PC-3 (cell line): ENCODE measurements at regions not wholly inside any gene's neighbourhood (a gene's known extent, or its start where the extent isn't known, plus 50 kb on each side); places are given as distances from the start of the nearest gene placed in this dataset.
"Not testable (repeated sequence)": the region's sequence is repeated elsewhere in the genome, so short reads cannot be mapped to it uniquely, and the experiment has no call there.

Experiments
- ATAC-seq: fragments of 200-7000 bp; cut with Tn5 transposase; 2 replicates; pipeline ENCODE4 v1.9.1; 2020; ENCODE audit warnings: mild to moderate bottlenecking, moderate library complexity
- BruUV-seq: library from RNA; stranded (reverse); fragments of 400-500 nt; replicated peaks from 2 replicates; lab custom pipeline; 2021; lab: Mats Ljungman, UMichigan
- CTCF ChIA-PET: fragments of 300-600 bp; sonication (Branson Sonifier 250); formaldehyde crosslinking; loops from one replicate; lab custom pipeline; 2022; ENCODE audit warnings: antibody characterized with exemption; lab: Charles Lee
- POLR2A ChIA-PET: fragments of 300-600 bp; sonication (Branson Sonifier 250); formaldehyde crosslinking; loops from one replicate; lab custom pipeline; 2022; ENCODE audit warnings: antibody characterized with exemption; ENCODE audit not compliant: unreplicated experiment; lab: Charles Lee
- DNase-seq: peaks from one replicate; pipeline ENCODE4 v3.0.0-alpha.2; 2015
- H2AFZ ChIP-seq: fragments of 300-600 bp; sonication (generic); 2 replicates; pipeline ENCODE4 v1.6.0; 2016; ENCODE audit warnings: antibody characterized with exemption, low read length
- H3F3A ChIP-seq: fragments of 300-600 bp; sonication (generic); one replicate; pipeline ENCODE4 v1.6.0; 2017; ENCODE audit warnings: antibody characterized with exemption, low read length, control low read depth, mild to moderate bottlenecking; ENCODE audit not compliant: unreplicated experiment
- H3K27ac ChIP-seq: fragments of 300-600 bp; sonication (generic); 2 replicates; pipeline ENCODE4 v1.5.1; 2016; ENCODE audit warnings: mild to moderate bottlenecking, low read length
- H3K27me3 ChIP-seq: fragments of 300-600 bp; sonication (generic); 2 replicates; pipeline ENCODE4 v1.6.1; 2016; ENCODE audit warnings: low read length, mixed read lengths
- H3K36me3 ChIP-seq: fragments of 300-600 bp; sonication (generic); 2 replicates; pipeline ENCODE4 v1.6.1; 2016; ENCODE audit warnings: low read depth, mixed run types, low read length, mixed read lengths
- H3K4me1 ChIP-seq: fragments of 300-600 bp; sonication (generic); 2 replicates; pipeline ENCODE4 v1.5.1; 2016; ENCODE audit warnings: low read length; ENCODE audit not compliant: insufficient read depth
- H3K4me2 ChIP-seq: fragments of 300-600 bp; sonication (generic); 2 replicates; pipeline ENCODE4 v1.6.0; 2016; ENCODE audit warnings: low read length
- H3K4me3 ChIP-seq: fragments of 300-600 bp; sonication (generic); 2 replicates; pipeline ENCODE4 v1.5.1; 2016; ENCODE audit warnings: mild to moderate bottlenecking, low read length, mixed read lengths
- H3K79me2 ChIP-seq: fragments of 300-600 bp; sonication (generic); 2 replicates; pipeline ENCODE4 v1.6.1; 2017; ENCODE audit warnings: low read length, mixed read lengths
- H3K9ac ChIP-seq: fragments of 300-600 bp; sonication (generic); 2 replicates; pipeline ENCODE4 v1.6.0; 2016; ENCODE audit warnings: mild to moderate bottlenecking, low read length
- H3K9me2 ChIP-seq: fragments of 300-600 bp; sonication (generic); replicated peaks from 2 replicates; pipeline ENCODE4 v1.6.1; 2016; ENCODE audit warnings: mixed run types, low read length, mixed read lengths
- H3K9me3 ChIP-seq: fragments of 300-600 bp; sonication (generic); 2 replicates; pipeline ENCODE4 v1.6.1; 2016; ENCODE audit warnings: low read length, mixed read lengths
- H4K20me1 ChIP-seq: fragments of 300-600 bp; sonication (generic); 2 replicates; pipeline ENCODE4 v1.6.1; 2016; ENCODE audit warnings: low read length, mixed read lengths
- CTCF ChIP-seq: fragments of 300-600 bp; sonication (generic); conservative IDR thresholded peaks from 2 replicates; pipeline ENCODE4 v1.5.1; 2017; ENCODE audit warnings: antibody characterized with exemption, low read depth, mild to moderate bottlenecking, low read length
- EZH2 ChIP-seq: fragments of 300-600 bp; sonication (generic); IDR thresholded peaks from one replicate; pipeline ENCODE4 v1.6.1; 2017; ENCODE audit warnings: antibody characterized with exemption, mild to moderate bottlenecking, low read length; ENCODE audit not compliant: unreplicated experiment
- EZH2phosphoT487 ChIP-seq: fragments of 300-600 bp; sonication (generic); IDR thresholded peaks from 2 replicates; pipeline ENCODE4 v1.6.1; 2018; ENCODE audit warnings: mild to moderate bottlenecking, antibody characterized with exemption, low read length, borderline replicate concordance
- intact Hi-C: fragments of 100-400 bp; cut with micrococcal nuclease; formaldehyde crosslinking; loops from 2 replicates; pipeline ENCODE4 v1.9.0; 2023

GRCh38 chr14:44736326-44736725 lies 225.4 kb downstream of the KLHL28 start:
- Histone ChIP-seq H3K4me1 (no peaks in the 10 kb centered on the region), H3K27ac (no peak overlapping the region), H3K9me2 (no peaks in the 10 kb centered on the region), H3K36me3 (no peaks in the 10 kb centered on the region), H4K20me1 (no peaks in the 10 kb centered on the region), H3K4me3 (no peak overlapping the region), H3K79me2 (no peaks in the 10 kb centered on the region), H3K9ac (no peak overlapping the region), H3K27me3 (no peaks in the 10 kb centered on the region), H3F3A (no peaks in the 10 kb centered on the region), H3K9me3 (no peaks in the 10 kb centered on the region), H2AFZ (no peak overlapping the region), H3K4me2 (no peak overlapping the region)
- TF ChIP-seq EZH2phosphoT487, result no peak
- TF ChIP-seq CTCF, result no peak
- no peak for TF ChIP-seq EZH2
- DNase-seq (no peak), ATAC-seq (no peak)
- no TSS peak for BruUV-seq
- CTCF ChIA-PET, result no interaction called here
- intact Hi-C loops, result no loop called here
- POLR2A ChIA-PET, result no interaction called here

GRCh38 chr14:44732144-44732543 lies 225.1 kb upstream of the FSCB start:
- no peaks in the 10 kb centered on the region for H3K9me3 ChIP-seq
- no peaks in the 10 kb centered on the region for H3K4me1 ChIP-seq
- H3K9ac ChIP-seq, result no peak overlapping the region
- BruUV-seq, result no TSS peak
- no peak for ATAC-seq
- H4K20me1 ChIP-seq, result no peaks in the 10 kb centered on the region
- no peaks in the 10 kb centered on the region for H3K36me3 ChIP-seq
- no peaks in the 10 kb centered on the region for H3K9me2 ChIP-seq
- no peaks in the 10 kb centered on the region for H3K27me3 ChIP-seq
- ChIA-PET CTCF (interaction anchor here (0.6 kb wide), 1 partner anchor 74 kb away, joined by 4 read pairs; no protein-coding TSS in a partner anchor), POLR2A (no interaction called here)
- no peak overlapping the region for H3K27ac ChIP-seq
- H3K4me3 ChIP-seq, result no peak overlapping the region
- H3K79me2 ChIP-seq, result no peaks in the 10 kb centered on the region
- no peak overlapping the region for H2AFZ ChIP-seq
- DNase-seq, result no peak
- intact Hi-C loops, result loop anchor here (5.0 kb wide), 1 partner anchor 45 kb away; no protein-coding TSS in a partner anchor
- no peak overlapping the region for H3K4me2 ChIP-seq
- TF ChIP-seq EZH2phosphoT487 (no peak), EZH2 (no peak), CTCF (no peak)
- H3F3A ChIP-seq, result no peaks in the 10 kb centered on the region

GRCh38 chr14:44730860-44731259 lies 223.8 kb upstream of the FSCB start:
- intact Hi-C loops, result loop anchor here (5.0 kb wide), 1 partner anchor 46 kb away; no protein-coding TSS in a partner anchor
- CTCF ChIA-PET, result no interaction called here
- ATAC-seq (no peak), DNase-seq (no peak)
- POLR2A ChIA-PET, result no interaction called here
- Histone ChIP-seq H3K79me2 (no peaks in the 10 kb centered on the region), H3K9me3 (no peaks in the 10 kb centered on the region), H4K20me1 (no peaks in the 10 kb centered on the region), H3K36me3 (no peaks in the 10 kb centered on the region), H3F3A (no peaks in the 10 kb centered on the region), H3K9me2 (no peaks in the 10 kb centered on the region), H3K27me3 (no peaks in the 10 kb centered on the region), H2AFZ (no peak overlapping the region), H3K4me3 (no peak overlapping the region), H3K4me2 (no peak overlapping the region), H3K27ac (no peak overlapping the region), H3K9ac (no peak overlapping the region), H3K4me1 (no peaks in the 10 kb centered on the region)
- no TSS peak for BruUV-seq
- TF ChIP-seq CTCF, result no peak; the same call in 1 of the 2 replicates
- TF ChIP-seq EZH2phosphoT487, result no peak
- TF ChIP-seq EZH2, result no peak

GRCh38 chr14:44721395-44721794 lies 214.3 kb upstream of the FSCB start:
- BruUV-seq, H3K79me2 ChIP-seq, H3K9me3 ChIP-seq, H3K4me2 ChIP-seq, H3F3A ChIP-seq, DNase-seq, H3K9ac ChIP-seq, H3K4me1 ChIP-seq, H3K36me3 ChIP-seq, H4K20me1 ChIP-seq, ATAC-seq, H3K4me3 ChIP-seq, H3K9me2 ChIP-seq, H3K27me3 ChIP-seq, H2AFZ ChIP-seq, H3K27ac ChIP-seq, intact Hi-C loops, POLR2A ChIA-PET: not testable (repeated sequence)
- CTCF ChIA-PET, result interaction anchor here (0.9 kb wide), 1 partner anchor 82 kb away, joined by 3 read pairs; no protein-coding TSS in a partner anchor
